Peyer's patch (tissue), 4 donors: ENCODE measurements at regions not wholly inside any gene's neighbourhood (a gene's known extent, or its start where the extent isn't known, plus 50 kb on each side); places are given as distances from the start of the nearest gene placed in this dataset.

Source experiments
- POLR2A ChIP-seq, 2 donors: fragments of 450-650 bp; IDR thresholded peaks; one replicate each; pipeline ENCODE4 v1.5.1; 2017; ENCODE audit warnings: antibody characterized with exemption in 2 of 2, mild to moderate bottlenecking in 2 of 2, moderate library complexity in 2 of 2
- TF ChIP-seq, protein P1 (sequence below), 6 experiments: fragments of 450-650 bp in 4 of 6; fragments of 200-600 bp in 2 of 6; sonication (generic) in 1 of 6; IDR thresholded peaks; one replicate each; pipeline ENCODE4 v1.5.1; 2017 to 2019; ENCODE audit warnings: antibody characterized with exemption in 6 of 6, mild to moderate bottlenecking in 3 of 6, moderate library complexity in 1 of 6

DNA sequence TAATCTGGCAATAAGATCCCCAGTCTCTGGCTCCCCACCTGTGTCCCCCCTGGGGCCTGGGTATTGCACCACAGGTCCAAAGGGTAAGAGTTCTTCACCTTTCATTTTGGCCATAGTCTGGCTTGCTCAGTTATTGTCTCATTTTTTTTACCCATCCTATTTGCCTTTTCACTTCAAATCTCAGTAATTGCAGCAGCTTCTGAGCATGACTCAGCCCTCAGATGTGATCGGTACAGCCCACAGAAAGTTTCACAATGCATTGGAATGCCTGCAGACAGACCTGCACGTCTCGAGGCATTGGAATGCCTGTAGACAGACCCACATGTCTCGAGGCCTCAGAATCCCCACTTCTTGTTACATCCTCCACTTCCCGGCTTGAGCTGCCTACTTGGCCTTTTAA, 173.6 kb downstream of the NUFIP1 start:
- TF ChIP-seq, protein P1, sequence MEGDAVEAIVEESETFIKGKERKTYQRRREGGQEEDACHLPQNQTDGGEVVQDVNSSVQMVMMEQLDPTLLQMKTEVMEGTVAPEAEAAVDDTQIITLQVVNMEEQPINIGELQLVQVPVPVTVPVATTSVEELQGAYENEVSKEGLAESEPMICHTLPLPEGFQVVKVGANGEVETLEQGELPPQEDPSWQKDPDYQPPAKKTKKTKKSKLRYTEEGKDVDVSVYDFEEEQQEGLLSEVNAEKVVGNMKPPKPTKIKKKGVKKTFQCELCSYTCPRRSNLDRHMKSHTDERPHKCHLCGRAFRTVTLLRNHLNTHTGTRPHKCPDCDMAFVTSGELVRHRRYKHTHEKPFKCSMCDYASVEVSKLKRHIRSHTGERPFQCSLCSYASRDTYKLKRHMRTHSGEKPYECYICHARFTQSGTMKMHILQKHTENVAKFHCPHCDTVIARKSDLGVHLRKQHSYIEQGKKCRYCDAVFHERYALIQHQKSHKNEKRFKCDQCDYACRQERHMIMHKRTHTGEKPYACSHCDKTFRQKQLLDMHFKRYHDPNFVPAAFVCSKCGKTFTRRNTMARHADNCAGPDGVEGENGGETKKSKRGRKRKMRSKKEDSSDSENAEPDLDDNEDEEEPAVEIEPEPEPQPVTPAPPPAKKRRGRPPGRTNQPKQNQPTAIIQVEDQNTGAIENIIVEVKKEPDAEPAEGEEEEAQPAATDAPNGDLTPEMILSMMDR (IDR thresholded peaks at IDR 0.05), result no peak
- no peak for TF ChIP-seq POLR2A (IDR thresholded peaks at IDR 0.05)
